Nephron progenitor cell (in vitro differentiated cells): ENCODE measurements at regions not wholly inside any gene's neighbourhood (a gene's known extent, or its start where the extent isn't known, plus 50 kb on each side); places are given as distances from the start of the nearest gene placed in this dataset.

ENCODE experiments used
- DNase-seq: peaks from one replicate; pipeline ENCODE4 v3.0.0; 2021
- H3K27ac Mint-ChIP-seq: 2 replicates; pipeline ENCODE4 v1.8.0; 2021; ENCODE audit warnings: mild to moderate bottlenecking, moderate library complexity, mixed read lengths
- H3K27me3 Mint-ChIP-seq: 2 replicates; pipeline ENCODE4 v1.8.0; 2021; ENCODE audit warnings: mild to moderate bottlenecking, low read depth, mixed read lengths; ENCODE audit not compliant: poor library complexity
- H3K36me3 Mint-ChIP-seq: 2 replicates; pipeline ENCODE4 v1.8.0; 2021; ENCODE audit warnings: low read depth, mixed read lengths
- H3K4me1 Mint-ChIP-seq: 2 replicates; pipeline ENCODE4 v1.8.0; 2021; ENCODE audit warnings: mixed read lengths
- H3K4me3 Mint-ChIP-seq: 2 replicates; pipeline ENCODE4 v1.8.0; 2021; ENCODE audit warnings: mild to moderate bottlenecking, moderate library complexity, mixed read lengths
- H3K9me3 Mint-ChIP-seq: 2 replicates; pipeline ENCODE4 v1.8.0; 2021; ENCODE audit warnings: mild to moderate bottlenecking, moderate library complexity, mixed read lengths
- CTCF ChIP-seq: fragments of 200-600 bp; sonication (generic); IDR thresholded peaks from 2 replicates; pipeline ENCODE4 v1.5.0; 2021; ENCODE audit warnings: antibody characterized with exemption

- H3K27ac Mint-ChIP-seq: no peak overlapping the region
Observed at GRCh38 chr13:29993196-29993595, 142.8 kb upstream of the UBL3 start.

GRCh38 chr13:29991343-29991742 is 140.9 kb upstream of the UBL3 start:
- H3K4me3 Mint-ChIP-seq: no peak overlapping the region
- peaks cover 22% of the 10 kb centered on the region for H3K4me1 Mint-ChIP-seq
- H3K9me3 Mint-ChIP-seq: peaks cover 21% of the 10 kb centered on the region
- TF ChIP-seq CTCF: no peak
- no peak overlapping the region for H3K27ac Mint-ChIP-seq
- no peak for DNase-seq
- no peaks in the 10 kb centered on the region for H3K27me3 Mint-ChIP-seq
- H3K36me3 Mint-ChIP-seq: no peaks in the 10 kb centered on the region

More at GRCh38 chr13:29993196-29993595, 142.8 kb upstream of the UBL3 start:
- TF ChIP-seq CTCF: no peak
- Mint-ChIP-seq H3K27me3 (no peaks in the 10 kb centered on the region), H3K4me1 (peaks cover 26% of the 10 kb centered on the region), H3K9me3 (peaks cover 2% of the 10 kb centered on the region), H3K36me3 (no peaks in the 10 kb centered on the region), H3K4me3 (no peak overlapping the region)
- no peak for DNase-seq

DNA sequence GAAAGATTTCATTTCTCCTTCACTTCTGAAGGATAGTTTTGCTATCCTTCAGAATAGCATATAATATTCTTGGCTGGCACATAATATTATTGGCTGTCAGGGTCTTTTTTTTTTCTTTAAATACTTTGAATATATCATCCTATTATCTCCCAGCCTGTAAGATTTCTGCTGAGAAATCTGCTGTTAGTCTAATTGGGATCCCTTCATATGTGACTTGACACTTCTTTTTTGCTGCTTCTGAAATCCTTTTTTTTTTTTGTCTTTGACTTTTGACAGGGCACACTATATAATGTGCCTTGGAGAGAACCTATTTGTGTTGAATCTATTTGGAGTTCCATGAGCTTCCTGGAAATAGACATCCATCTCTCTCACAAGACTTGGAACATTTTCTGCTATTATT is 136.9 kb upstream of the UBL3 start:
- no peaks in the 10 kb centered on the region for H3K36me3 Mint-ChIP-seq
- H3K27me3 Mint-ChIP-seq: no peaks in the 10 kb centered on the region
- no peak overlapping the region for H3K4me3 Mint-ChIP-seq
- peaks cover 50% of the 10 kb centered on the region for H3K9me3 Mint-ChIP-seq
- no peak for DNase-seq
- no peak overlapping the region for H3K27ac Mint-ChIP-seq
- TF ChIP-seq CTCF: no peak
- H3K4me1 Mint-ChIP-seq: no peaks in the 10 kb centered on the region

DNA sequence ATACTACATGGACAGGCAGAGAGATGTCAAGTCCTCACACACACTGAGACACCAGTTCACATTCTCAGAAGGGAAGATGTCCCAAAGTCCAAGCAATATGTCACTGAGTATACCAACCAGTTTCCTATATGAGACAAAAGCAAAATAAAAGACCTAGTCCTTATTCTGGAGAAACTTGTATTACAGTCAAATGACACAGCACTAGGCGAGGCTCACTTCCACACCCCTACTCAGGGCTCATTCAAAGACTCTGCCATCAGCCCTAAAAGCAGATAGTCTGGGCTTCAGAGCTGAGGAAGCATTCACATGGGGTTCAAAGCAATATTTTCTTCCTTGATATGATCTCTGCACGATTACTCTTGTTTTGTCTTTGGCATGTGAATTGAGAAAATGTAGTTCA is 129.9 kb upstream of the UBL3 start:
- H3K27ac Mint-ChIP-seq: no peak overlapping the region
- no peak for TF ChIP-seq CTCF

GRCh38 chr13:29978211-29978610 is 127.8 kb upstream of the UBL3 start:
- Mint-ChIP-seq H3K4me3 (no peak overlapping the region), H3K36me3 (no peaks in the 10 kb centered on the region), H3K9me3 (peaks cover 11% of the 10 kb centered on the region), H3K27me3 (peaks cover 2% of the 10 kb centered on the region), H3K4me1 (no peaks in the 10 kb centered on the region), H3K27ac (no peak overlapping the region)
- DNase-seq: no peak
- TF ChIP-seq CTCF: no peak

More for the DNA sequence above, 129.9 kb upstream of the UBL3 start:
- Mint-ChIP-seq H3K9me3 (peaks cover 23% of the 10 kb centered on the region), H3K4me1 (no peaks in the 10 kb centered on the region), H3K36me3 (no peaks in the 10 kb centered on the region), H3K27me3 (no peaks in the 10 kb centered on the region), H3K4me3 (no peak overlapping the region)
- DNase-seq: no peak

DNA sequence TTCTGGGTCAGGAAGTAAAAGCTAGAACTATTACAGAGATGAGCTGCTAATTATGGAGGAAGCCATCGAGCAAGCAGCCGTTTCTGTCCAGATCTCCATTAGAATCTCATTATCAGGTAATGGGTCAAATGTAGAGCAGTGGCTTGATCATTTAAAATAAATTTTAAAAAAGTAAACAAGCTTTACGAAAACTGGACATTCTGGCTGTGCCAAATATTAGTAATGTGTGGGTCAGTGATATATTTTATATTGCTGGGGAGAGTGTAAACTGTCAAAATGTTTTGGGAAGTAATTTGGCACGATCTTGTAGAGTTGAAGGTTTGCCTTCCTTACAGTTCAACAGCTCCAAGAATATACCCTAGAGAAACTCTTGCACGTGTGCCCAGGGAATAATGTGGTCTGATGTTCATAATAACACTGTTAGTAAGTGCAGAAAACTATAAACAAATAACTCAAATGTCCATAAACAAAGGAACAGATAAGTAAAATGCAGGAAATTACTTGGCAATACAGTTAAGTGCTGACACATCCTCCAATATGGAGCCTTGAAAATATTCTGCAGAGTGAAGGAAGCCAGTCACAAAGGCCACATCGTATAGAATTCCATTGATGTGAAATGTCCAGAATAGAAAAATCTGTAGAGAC is 127.2 kb upstream of the UBL3 start:
- Mint-ChIP-seq H3K36me3 (no peaks in the 10 kb centered on the region), H3K27ac (no peak overlapping the region), H3K4me3 (no peak overlapping the region), H3K4me1 (no peaks in the 10 kb centered on the region), H3K9me3 (peaks cover 7% of the 10 kb centered on the region), H3K27me3 (peaks cover 2% of the 10 kb centered on the region)
- no peak for DNase-seq
- TF ChIP-seq CTCF: no peak
